ENCODE measurements at regions not wholly inside any gene's neighbourhood (a gene's known extent, or its start where the extent isn't known, plus 50 kb on each side); places are given as distances from the start of the nearest gene placed in this dataset.

DNA sequence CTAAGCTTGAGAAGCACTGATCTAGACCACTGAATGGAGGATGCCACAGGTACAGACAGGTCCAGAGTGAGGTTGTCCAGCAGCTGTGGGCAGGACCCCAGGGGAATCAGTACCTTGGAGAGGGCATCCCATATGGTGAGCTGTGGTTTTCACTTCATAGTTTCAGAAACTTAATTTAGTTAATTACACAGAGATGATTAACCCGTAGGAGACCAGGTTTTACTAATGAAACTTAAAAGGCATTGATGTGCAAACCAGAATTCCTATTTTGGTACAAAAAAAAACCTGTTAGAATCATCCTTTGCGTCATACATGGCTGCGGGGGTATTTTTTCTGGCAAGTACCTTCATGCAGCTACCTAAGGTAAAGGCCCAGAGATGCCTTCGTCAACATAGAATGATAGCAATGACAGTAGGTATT lies 159.3 kb downstream of the DACT1 start (continued):
- TF ChIP-seq, protein P1, sequence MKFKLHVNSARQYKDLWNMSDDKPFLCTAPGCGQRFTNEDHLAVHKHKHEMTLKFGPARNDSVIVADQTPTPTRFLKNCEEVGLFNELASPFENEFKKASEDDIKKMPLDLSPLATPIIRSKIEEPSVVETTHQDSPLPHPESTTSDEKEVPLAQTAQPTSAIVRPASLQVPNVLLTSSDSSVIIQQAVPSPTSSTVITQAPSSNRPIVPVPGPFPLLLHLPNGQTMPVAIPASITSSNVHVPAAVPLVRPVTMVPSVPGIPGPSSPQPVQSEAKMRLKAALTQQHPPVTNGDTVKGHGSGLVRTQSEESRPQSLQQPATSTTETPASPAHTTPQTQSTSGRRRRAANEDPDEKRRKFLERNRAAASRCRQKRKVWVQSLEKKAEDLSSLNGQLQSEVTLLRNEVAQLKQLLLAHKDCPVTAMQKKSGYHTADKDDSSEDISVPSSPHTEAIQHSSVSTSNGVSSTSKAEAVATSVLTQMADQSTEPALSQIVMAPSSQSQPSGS (IDR thresholded peaks at IDR 0.05; ENCODE audit: low read length), result peak; percentile 91
- TF ChIP-seq E4F1 (IDR thresholded peaks at IDR 0.05; ENCODE audit: borderline replicate concordance, partially characterized antibody) (no peak), TCF12 (IDR thresholded peaks at IDR 0.05; ENCODE audit: low read depth, low read length) (peak; percentile 96), MXI1 (IDR thresholded peaks at IDR 0.05; ENCODE audit: low read depth, low read length) (peak; percentile 85), SMC3 (IDR thresholded peaks at IDR 0.05; ENCODE audit: borderline replicate concordance, low read length) (peak; percentile 10; the same call in 1 of the 2 replicates), NR2C1 (IDR thresholded peaks at IDR 0.05) (peak; percentile 31; the same call in 1 of the 2 replicates), CUX1 (IDR thresholded peaks at IDR 0.05; ENCODE audit: insufficient replicate concordance, low read depth, low read length) (peak; percentile 90), ZNF24 (IDR thresholded peaks at IDR 0.05) (peak; percentile 80; the same call in 1 of the 2 replicates), JUNB (IDR thresholded peaks at IDR 0.05) (peak; percentile 84), PML (IDR thresholded peaks at IDR 0.05; ENCODE audit: low read length) (peak; percentile 48; the same call in 1 of the 2 replicates), DPF2 (IDR thresholded peaks at IDR 0.05) (peak; percentile 96), BMI1 (IDR thresholded peaks at IDR 0.05; ENCODE audit: borderline replicate concordance) (peak; percentile 92), CREM (IDR thresholded peaks at IDR 0.05; ENCODE audit: low read depth) (peak; percentile 91), PAX8 (IDR thresholded peaks at IDR 0.05) (no peak), LARP7 (IDR thresholded peaks at IDR 0.05) (no peak), NKRF (conservative IDR thresholded peaks at IDR 0.05) (peak; percentile 85), PAX5 (IDR thresholded peaks at IDR 0.05; ENCODE audit: borderline replicate concordance, low read depth, low read length) (peak; percentile 74), MEF2A (IDR thresholded peaks at IDR 0.05; ENCODE audit: insufficient read depth, low read depth, low read length) (peak; percentile 97), JUND (IDR thresholded peaks at IDR 0.05; ENCODE audit: low read depth, low read length) (peak; percentile 9; the same call in 1 of the 2 replicates), ZNF217 (IDR thresholded peaks at IDR 0.05) (peak; percentile 36; the same call in 1 of the 2 replicates)

Data from GM12878 (cell line).